ENCODE measurements at regions not wholly inside any gene's neighbourhood (a gene's known extent, or its start where the extent isn't known, plus 50 kb on each side); places are given as distances from the start of the nearest gene placed in this dataset.

DNA sequence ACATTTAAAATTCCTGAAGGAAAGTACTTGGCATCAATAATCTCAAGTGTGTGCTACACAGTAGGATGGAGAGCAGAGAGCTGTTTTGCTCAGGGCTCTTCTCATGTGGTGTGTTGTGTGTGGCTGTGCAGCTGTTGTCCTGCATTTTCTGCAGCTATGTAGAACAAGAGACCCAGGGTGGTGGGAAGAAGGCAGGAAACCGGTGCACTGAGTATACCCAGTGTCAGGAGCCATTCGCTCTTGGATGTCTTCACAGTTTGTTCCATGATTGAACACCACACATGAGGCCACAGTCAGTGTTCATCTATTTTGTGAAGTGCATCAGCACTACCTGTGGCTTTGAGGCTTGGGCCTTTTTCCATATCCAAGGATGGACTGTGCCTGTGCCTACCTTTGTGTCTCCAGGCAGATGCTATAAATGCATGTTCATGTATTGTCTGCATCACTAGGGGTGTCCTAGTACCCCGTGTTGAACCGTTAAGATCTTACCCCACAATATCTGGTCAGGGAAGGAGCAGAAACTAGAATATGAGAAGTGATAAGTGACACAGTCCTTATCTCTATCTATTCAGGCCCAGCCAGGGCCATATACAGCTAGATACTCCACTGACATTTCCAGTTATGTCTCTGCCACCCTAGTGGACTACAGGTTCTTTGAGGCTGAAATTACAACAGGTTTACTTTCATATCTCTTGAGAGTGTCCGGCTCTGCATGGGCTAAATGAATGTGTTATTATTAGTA lies 194.3 kb downstream of the NR2F2 start:
- DNase-seq: no peak

DNA sequence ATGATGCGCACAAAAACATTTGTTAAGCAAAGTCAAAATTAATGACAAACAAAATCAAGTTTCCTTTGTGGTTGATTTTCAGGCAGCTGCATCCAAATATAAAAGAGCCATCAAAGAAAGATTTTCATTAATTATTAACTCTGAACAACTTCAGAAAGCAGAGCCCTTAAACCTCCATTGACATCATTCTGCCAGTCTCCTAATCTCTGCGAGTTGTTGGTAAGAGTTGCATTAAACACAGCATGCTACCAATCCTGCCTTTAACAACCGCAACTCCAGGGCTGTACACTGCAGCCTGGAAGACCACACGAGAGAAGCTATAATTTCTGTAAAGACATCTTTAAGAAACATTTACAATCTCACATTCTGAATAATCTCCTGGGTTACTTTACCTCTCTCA lies 204.6 kb downstream of the NR2F2 start:
- no peak for DNase-seq

DNA sequence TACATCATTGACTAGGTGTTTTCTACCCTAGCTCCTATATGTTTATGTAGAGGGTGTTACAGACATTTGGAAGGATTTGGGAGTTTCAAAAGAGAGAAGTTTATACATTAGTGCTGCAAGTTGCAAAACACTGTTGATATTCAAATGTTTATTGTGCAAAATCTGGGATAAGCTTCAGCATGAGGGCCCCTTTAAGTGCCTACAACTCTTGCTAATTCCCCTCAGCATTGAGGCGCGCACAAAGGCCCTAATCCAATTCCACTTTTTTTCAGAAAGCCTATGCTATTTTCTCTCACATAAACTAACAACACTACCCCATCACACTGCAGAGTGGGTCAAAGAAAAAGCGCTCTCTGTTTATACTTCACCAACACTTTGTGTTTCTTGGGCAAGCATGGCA lies 208.0 kb downstream of the NR2F2 start:
- DNase-seq: no peak

- no peak for DNase-seq
Measured at GRCh38 chr15:96540283-96540682, 209.8 kb downstream of the NR2F2 start.

GRCh38 chr15:96542130-96542770 lies 211.8 kb downstream of the NR2F2 start:
- no peak for DNase-seq

DNA sequence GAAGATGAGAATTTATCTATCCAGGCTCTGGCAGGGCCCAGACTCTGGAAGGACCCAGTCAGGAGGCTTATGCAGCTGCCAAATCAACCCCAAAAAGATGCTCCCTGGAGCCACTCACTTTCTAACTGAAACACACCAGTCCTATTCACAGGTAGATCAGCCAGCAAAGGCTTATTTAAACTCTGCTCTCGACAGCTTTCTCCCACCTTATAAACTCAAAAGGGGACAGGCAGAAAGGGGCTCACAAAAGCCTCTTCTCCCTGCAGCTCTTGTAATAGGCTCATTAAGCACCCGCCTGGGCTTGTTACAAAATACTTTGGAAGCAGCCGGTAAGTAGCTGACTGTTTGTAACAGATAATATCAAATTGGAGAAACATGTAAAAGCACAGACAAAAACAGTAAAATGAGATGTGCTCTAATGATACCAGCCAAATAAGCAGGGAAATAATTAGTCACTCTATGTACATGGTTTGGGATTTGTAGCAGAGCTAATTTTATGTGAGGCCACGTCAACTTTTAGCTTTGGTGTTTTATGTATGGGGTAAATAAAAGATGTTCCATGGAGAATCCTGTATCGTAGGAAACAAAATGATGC lies 213.8 kb downstream of the NR2F2 start:
- no peak for DNase-seq

- no peak for DNase-seq
Measured at GRCh38 chr15:96549136-96549535, 218.6 kb downstream of the NR2F2 start.

GRCh38 chr15:96551196-96551595 lies 220.7 kb downstream of the NR2F2 start:
- DNase-seq: no peak

- DNase-seq: no peak
Measured at GRCh38 chr15:96551722-96552121, 221.2 kb downstream of the NR2F2 start.

- DNase-seq: no peak
Measured at GRCh38 chr15:96553006-96553405, 222.5 kb downstream of the NR2F2 start.

DNA sequence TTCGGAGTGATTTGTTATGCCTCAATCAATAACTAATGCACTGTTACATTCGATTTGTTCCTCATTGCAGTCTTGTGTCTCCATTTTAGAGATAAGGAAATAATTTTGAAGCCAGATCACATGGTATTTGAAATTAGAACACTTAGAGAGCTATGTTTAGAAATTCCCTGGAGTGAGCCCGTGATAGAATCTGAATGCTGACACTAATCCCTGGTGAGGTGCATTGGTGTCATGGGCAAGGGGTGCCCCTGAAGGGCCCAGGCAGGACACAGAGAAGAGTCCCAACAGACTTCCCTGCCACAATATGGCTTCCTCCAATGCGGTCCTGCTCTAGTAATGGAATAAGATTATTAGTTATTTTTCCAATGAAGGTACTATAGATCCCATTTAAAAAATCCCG lies 223.0 kb downstream of the NR2F2 start:
- DNase-seq: no peak

- DNase-seq: no peak
Measured at GRCh38 chr15:96553931-96554330, 223.4 kb downstream of the NR2F2 start.

- no peak for DNase-seq
Measured at GRCh38 chr15:96554541-96554940, 224.0 kb downstream of the NR2F2 start.

DNA sequence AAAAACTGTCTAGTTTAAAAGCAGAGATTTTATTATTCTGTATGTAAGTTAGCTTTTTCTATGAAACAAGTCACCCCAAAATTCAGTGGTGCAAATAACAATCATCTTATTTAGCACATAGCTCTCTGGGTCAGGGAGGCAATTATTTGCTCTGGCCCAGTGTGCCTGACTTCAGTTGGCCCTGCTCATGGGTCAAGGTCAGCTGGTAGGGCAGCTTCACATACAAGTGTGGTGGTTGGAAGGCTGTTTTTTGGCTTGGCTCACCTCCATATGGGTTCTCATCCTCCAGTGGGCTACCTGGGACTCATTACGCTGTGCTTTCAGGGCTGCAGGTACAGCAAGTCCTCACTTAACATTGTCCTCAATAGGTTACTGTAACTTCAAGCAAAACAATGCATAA lies 228.6 kb downstream of the NR2F2 start:
- DNase-seq: no peak

DNA sequence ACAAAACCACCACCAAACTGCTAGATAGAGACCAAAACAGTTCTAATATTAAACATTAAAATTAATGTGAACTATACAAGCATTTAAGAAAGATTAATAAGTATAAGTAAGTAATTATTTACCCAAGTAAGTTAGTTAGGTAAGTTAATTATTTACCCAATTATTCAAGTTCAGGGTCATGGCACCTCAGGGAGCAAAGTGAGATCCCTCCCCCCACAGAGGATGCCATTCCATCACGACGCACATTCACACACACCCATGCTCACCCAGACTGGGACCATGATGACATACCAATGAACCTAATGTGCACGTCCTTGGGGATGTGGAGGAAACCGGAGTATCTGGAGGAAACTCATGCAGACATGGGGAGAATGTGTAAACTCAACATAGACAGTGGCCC lies 229.1 kb downstream of the NR2F2 start:
- DNase-seq: no peak

GRCh38 chr15:96560246-96560895 lies 229.9 kb downstream of the NR2F2 start:
- no peak for DNase-seq

GRCh38 chr15:96561593-96561992 lies 231.1 kb downstream of the NR2F2 start:
- no peak for DNase-seq

- DNase-seq: no peak
Measured at GRCh38 chr15:96564546-96564945, 234.0 kb downstream of the NR2F2 start.

- DNase-seq: no peak
Measured at GRCh38 chr15:96565266-96565665, 234.8 kb downstream of the NR2F2 start.

DNA sequence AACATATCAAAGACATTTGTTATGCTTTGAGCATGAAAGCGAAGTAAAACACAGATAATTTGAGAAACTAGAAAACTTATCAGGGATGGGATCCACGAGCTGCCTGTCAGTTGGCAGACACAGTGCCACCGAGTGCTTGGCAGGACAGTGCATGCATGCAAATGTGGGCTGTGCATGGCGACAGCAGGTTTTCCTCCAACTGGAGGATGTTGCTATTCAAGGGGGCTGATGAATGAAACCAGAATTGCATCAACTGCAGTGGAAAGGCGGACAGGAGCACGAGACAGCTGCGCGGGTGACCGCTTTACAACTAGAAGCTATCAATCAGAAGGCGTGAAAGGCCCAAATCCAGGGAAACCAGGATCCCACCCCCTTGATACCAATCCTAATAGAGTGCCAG lies 244.3 kb downstream of the NR2F2 start:
- DNase-seq: no peak

DNA sequence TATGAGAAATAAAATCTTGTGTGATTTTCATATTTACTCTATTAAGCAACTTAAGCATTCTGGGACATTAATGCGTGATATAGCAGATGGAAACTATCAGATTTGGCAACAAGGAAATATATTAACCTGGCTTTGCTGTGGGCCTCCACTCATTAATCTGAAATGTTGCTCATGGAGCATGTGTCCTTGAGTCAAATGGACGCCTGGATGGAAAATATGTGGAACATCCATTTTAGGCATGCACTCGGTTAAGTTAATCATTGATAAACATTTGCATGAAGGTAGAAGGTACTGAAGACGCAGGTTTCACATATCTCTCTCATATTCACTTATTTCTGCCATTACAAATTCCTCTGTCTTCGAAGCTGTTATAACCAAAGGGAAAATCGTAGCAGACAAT lies 246.1 kb downstream of the NR2F2 start:
- no peak for DNase-seq

- DNase-seq: no peak
Measured at GRCh38 chr15:96578393-96578792, 247.9 kb downstream of the NR2F2 start.

GRCh38 chr15:96581371-96581770 lies 250.9 kb downstream of the NR2F2 start:
- no peak for DNase-seq
